Activated CD4-positive, alpha-beta T cell treated with anti-CD3 and anti-CD28 coated beads, Interleukin-2, amount 10 ng/mL, durations not matched to agents 24 days and 14 days (primary cell): ENCODE measurements at regions not wholly inside any gene's neighbourhood (a gene's known extent, or its start where the extent isn't known, plus 50 kb on each side); places are given as distances from the start of the nearest gene placed in this dataset.
"Not testable (repeated sequence)": the region's sequence is repeated elsewhere in the genome, so short reads cannot be mapped to it uniquely, and the experiment has no call there.

Experiments
- DNase-seq: peaks from one replicate; pipeline ENCODE4 v3.0.0; 2022
- H3K27ac Mint-ChIP-seq: one replicate; pipeline ENCODE4 v1.8.0; 2022; ENCODE audit warnings: mild to moderate bottlenecking, mixed read lengths
- H3K27me3 Mint-ChIP-seq: one replicate; pipeline ENCODE4 v1.8.0; 2022; ENCODE audit warnings: mixed read lengths
- H3K36me3 Mint-ChIP-seq: one replicate; pipeline ENCODE4 v1.8.0; 2022; ENCODE audit warnings: low read depth, mild to moderate bottlenecking, mixed read lengths
- H3K4me1 Mint-ChIP-seq: one replicate; pipeline ENCODE4 v1.8.0; 2021; ENCODE audit warnings: mixed read lengths
- H3K4me3 Mint-ChIP-seq: one replicate; pipeline ENCODE4 v1.8.0; 2022; ENCODE audit warnings: mild to moderate bottlenecking, moderate library complexity, mixed read lengths
- H3K9me3 Mint-ChIP-seq: one replicate; pipeline ENCODE4 v1.8.0; 2021; ENCODE audit warnings: mixed read lengths
- intact Hi-C: fragments of 100-400 bp; cut with micrococcal nuclease; formaldehyde crosslinking; loops from one replicate; pipeline ENCODE4 v1.15.1; 2023

- Mint-ChIP-seq H3K9me3 (no peaks in the 10 kb centered on the region), H3K4me1 (no peaks in the 10 kb centered on the region), H3K27ac (no peak overlapping the region), H3K27me3 (peaks cover 1% of the 10 kb centered on the region), H3K4me3 (no peak overlapping the region), H3K36me3 (no peaks in the 10 kb centered on the region)
- no peak for DNase-seq
- intact Hi-C loops, result no loop called here
These were observed 199.2 kb upstream of the SULF2 start for GRCh38 chr20:47984437-47984836.

- H3K27ac Mint-ChIP-seq, H3K36me3 Mint-ChIP-seq, H3K27me3 Mint-ChIP-seq, H3K4me1 Mint-ChIP-seq, H3K9me3 Mint-ChIP-seq, intact Hi-C loops, H3K4me3 Mint-ChIP-seq, DNase-seq: not testable (repeated sequence)
These were observed 198.4 kb upstream of the SULF2 start for GRCh38 chr20:47983642-47984041.

GRCh38 chr20:47982574-47983360 lies 197.5 kb upstream of the SULF2 start:
- no peaks in the 10 kb centered on the region for H3K9me3 Mint-ChIP-seq
- no peak overlapping the region for H3K4me3 Mint-ChIP-seq
- H3K4me1 Mint-ChIP-seq, result peaks cover 5% of the 10 kb centered on the region
- H3K27me3 Mint-ChIP-seq, result peaks cover 5% of the 10 kb centered on the region
- no peaks in the 10 kb centered on the region for H3K36me3 Mint-ChIP-seq
- no peak for DNase-seq
- intact Hi-C loops, result no loop called here
- no peak overlapping the region for H3K27ac Mint-ChIP-seq

GRCh38 chr20:47981222-47981621 lies 195.9 kb upstream of the SULF2 start:
- Mint-ChIP-seq H3K4me1 (peaks cover 5% of the 10 kb centered on the region), H3K27ac (no peak overlapping the region), H3K4me3 (no peak overlapping the region), H3K27me3 (peaks cover 10% of the 10 kb centered on the region), H3K9me3 (no peaks in the 10 kb centered on the region), H3K36me3 (no peaks in the 10 kb centered on the region)
- DNase-seq, result no peak
- intact Hi-C loops, result no loop called here

GRCh38 chr20:47980336-47981177 lies 195.3 kb upstream of the SULF2 start:
- no peaks in the 10 kb centered on the region for H3K9me3 Mint-ChIP-seq
- H3K36me3 Mint-ChIP-seq, result no peaks in the 10 kb centered on the region
- peaks cover 10% of the 10 kb centered on the region for H3K27me3 Mint-ChIP-seq
- H3K4me3 Mint-ChIP-seq, result no peak overlapping the region
- peaks cover 5% of the 10 kb centered on the region for H3K4me1 Mint-ChIP-seq
- no peak overlapping the region for H3K27ac Mint-ChIP-seq
- no peak for DNase-seq
- intact Hi-C loops, result no loop called here

- H3K27me3 Mint-ChIP-seq, H3K4me1 Mint-ChIP-seq, DNase-seq, H3K27ac Mint-ChIP-seq, H3K4me3 Mint-ChIP-seq, H3K36me3 Mint-ChIP-seq, H3K9me3 Mint-ChIP-seq, intact Hi-C loops: not testable (repeated sequence)
These were observed 194.2 kb upstream of the SULF2 start for GRCh38 chr20:47979361-47980095.

GRCh38 chr20:47978428-47979120 lies 193.3 kb upstream of the SULF2 start:
- H3K27ac Mint-ChIP-seq, H3K9me3 Mint-ChIP-seq, H3K27me3 Mint-ChIP-seq, DNase-seq, intact Hi-C loops, H3K4me3 Mint-ChIP-seq, H3K36me3 Mint-ChIP-seq, H3K4me1 Mint-ChIP-seq: not testable (repeated sequence)

GRCh38 chr20:47977789-47978252 lies 192.5 kb upstream of the SULF2 start:
- intact Hi-C loops, H3K9me3 Mint-ChIP-seq, H3K27me3 Mint-ChIP-seq, H3K36me3 Mint-ChIP-seq, H3K4me3 Mint-ChIP-seq, DNase-seq, H3K27ac Mint-ChIP-seq, H3K4me1 Mint-ChIP-seq: not testable (repeated sequence)

GRCh38 chr20:47977017-47977788 lies 191.9 kb upstream of the SULF2 start:
- H3K4me1 Mint-ChIP-seq, H3K9me3 Mint-ChIP-seq, H3K36me3 Mint-ChIP-seq, DNase-seq, H3K4me3 Mint-ChIP-seq, H3K27ac Mint-ChIP-seq, intact Hi-C loops: not testable (repeated sequence)
- peaks cover 10% of the 10 kb centered on the region for H3K27me3 Mint-ChIP-seq

- Mint-ChIP-seq H3K27ac (no peak overlapping the region), H3K27me3 (peaks cover 10% of the 10 kb centered on the region), H3K36me3 (no peaks in the 10 kb centered on the region), H3K4me1 (peaks cover 6% of the 10 kb centered on the region), H3K4me3 (no peak overlapping the region), H3K9me3 (no peaks in the 10 kb centered on the region)
- DNase-seq, result no peak
- intact Hi-C loops, result no loop called here
These were observed 189.1 kb upstream of the SULF2 start for GRCh38 chr20:47974234-47974878.

GRCh38 chr20:47973519-47974233 lies 188.4 kb upstream of the SULF2 start:
- no peak overlapping the region for H3K4me3 Mint-ChIP-seq
- intact Hi-C loops, result no loop called here
- H3K27me3 Mint-ChIP-seq, result peaks cover 8% of the 10 kb centered on the region
- H3K9me3 Mint-ChIP-seq, result no peaks in the 10 kb centered on the region
- DNase-seq, result no peak
- H3K27ac Mint-ChIP-seq, result no peak overlapping the region
- H3K36me3 Mint-ChIP-seq, result no peaks in the 10 kb centered on the region
- peaks cover 3% of the 10 kb centered on the region for H3K4me1 Mint-ChIP-seq

GRCh38 chr20:47972916-47973309 lies 187.6 kb upstream of the SULF2 start:
- H3K27ac Mint-ChIP-seq, result no peak overlapping the region
- H3K9me3 Mint-ChIP-seq, result no peaks in the 10 kb centered on the region
- intact Hi-C loops, result no loop called here
- peaks cover 8% of the 10 kb centered on the region for H3K27me3 Mint-ChIP-seq
- H3K36me3 Mint-ChIP-seq, result no peaks in the 10 kb centered on the region
- H3K4me1 Mint-ChIP-seq, result peaks cover 1% of the 10 kb centered on the region
- H3K4me3 Mint-ChIP-seq, result no peak overlapping the region
- no peak for DNase-seq
